Activated CD8-positive, alpha-beta memory T cell treated with anti-CD3 and anti-CD28 coated beads for 1 hour (primary cell): ENCODE measurements at regions not wholly inside any gene's neighbourhood (a gene's known extent, or its start where the extent isn't known, plus 50 kb on each side); places are given as distances from the start of the nearest gene placed in this dataset.
"Not testable (repeated sequence)": the region's sequence is repeated elsewhere in the genome, so short reads cannot be mapped to it uniquely, and the experiment has no call there.

Source experiments
- DNase-seq, 2 donors: peaks; one replicate each; pipeline ENCODE4 v3.0.0-alpha.2; 2020; ENCODE audit warnings: low read depth in 1 of 2; ENCODE audit errors: extremely low read depth in 1 of 2

DNA sequence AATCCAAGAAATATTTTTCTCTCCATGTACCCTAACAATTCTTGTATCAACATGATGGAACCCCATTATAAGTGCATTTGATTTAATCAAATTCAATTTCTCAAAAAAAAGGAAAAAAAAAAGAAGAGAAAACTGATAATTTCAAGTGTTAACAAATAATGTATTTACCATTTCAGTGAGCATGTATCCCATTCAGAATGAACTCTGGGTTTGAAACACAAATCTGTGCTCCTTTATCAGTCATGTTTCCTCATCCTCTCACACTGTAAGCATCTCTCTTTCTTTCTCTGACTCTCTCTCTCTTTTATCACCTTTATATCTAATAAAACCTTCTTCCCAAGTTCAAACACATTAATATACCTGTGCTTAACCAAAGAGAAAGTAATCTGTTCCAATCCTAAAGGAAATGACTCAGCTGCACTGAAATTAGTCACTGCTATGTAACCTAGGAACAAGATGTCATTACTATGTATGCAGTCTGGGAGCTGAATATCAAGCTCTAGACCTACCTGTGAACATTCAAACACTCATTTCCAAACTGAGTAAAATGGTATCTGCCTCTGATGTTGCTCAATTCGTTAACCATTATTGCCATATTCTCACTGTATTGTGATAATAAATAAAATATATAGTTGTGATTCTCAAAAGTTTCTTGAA lies 135.0 kb upstream of the LRIG3 start:
- DNase-seq = no peak

DNA sequence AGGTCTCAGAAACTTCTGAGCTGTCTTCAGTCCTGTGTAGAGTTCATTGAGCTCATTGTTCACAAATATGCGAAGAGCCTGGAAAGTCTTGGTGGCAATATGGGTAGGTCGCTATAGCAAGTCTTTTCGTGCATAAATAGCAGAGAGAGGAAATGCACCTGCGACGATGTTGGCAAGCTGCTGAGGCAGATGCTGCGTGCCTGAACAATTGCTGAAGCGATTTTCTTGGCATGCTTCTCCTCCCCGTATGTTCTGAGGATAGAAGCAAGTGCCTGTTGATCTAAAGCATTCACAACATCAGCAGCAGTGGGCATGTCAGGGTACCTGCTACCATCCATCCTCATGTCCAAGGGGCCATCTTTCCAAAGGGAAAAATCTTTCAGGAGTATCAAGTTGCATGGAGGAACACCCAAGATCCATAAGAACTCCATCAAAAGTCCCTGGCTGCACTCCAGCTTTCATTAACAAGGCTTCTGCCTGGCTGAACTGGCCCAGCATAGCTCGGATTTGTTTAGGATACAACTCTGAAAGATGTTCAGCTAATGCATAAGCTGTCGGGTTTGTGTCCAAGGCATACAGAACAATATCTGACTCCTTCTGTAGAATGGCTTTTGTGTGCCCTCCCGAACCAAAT lies 133.1 kb upstream of the LRIG3 start:
- not testable (repeated sequence) for DNase-seq

DNA sequence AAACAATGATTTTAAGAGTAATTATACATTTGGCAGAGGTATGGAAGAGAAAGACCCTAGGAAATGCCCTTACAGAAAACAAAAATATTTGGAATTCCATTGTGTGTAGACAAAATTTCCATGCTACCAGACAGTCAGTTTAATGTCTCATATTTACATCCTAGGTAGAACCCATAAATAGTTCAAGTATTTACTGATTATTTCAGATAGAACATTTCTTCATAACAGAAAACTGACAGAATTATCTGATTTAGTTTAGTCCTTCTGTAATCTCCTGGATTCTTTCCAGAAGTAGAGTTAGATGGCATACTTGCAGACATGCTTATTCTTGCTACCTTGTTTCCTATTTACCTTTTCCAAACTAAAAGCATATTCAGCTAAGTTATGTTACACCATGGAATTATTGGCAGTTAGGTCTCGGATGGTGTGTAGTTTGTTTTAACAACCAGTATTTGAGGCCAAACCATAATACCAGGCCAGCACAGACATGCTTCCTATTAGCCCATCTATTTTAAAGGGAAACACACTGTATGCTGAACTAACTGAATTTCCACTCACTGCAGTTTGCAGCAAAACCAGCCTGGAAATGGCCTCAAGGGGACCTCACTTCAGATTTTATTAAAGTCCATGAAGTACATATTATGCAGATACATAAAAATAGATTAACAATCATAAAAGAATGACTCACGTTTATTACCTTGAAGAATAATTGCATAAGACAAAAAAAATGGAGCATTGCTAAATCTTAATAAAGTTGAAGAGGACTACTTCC lies 126.6 kb upstream of the LRIG3 start:
- no peak for DNase-seq

DNA sequence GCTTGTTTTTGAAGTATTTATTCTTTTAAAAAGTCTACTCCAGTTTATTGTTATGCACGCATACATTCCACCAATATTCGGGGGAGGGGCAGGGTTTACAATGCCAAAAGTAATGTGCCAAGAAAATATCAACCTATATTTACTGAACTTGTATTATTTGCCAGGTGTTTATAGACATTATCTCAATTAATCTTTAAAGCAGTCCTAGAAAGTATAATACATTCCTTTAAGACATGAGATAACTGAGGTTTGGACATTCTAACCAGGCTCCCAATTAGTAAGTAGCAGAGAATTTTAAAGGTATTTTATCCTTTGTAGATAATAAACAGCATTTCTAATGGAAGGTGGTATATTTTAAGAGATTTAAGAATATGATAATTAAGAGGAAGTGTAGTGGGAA lies 124.5 kb upstream of the LRIG3 start:
- DNase-seq = no peak

DNA sequence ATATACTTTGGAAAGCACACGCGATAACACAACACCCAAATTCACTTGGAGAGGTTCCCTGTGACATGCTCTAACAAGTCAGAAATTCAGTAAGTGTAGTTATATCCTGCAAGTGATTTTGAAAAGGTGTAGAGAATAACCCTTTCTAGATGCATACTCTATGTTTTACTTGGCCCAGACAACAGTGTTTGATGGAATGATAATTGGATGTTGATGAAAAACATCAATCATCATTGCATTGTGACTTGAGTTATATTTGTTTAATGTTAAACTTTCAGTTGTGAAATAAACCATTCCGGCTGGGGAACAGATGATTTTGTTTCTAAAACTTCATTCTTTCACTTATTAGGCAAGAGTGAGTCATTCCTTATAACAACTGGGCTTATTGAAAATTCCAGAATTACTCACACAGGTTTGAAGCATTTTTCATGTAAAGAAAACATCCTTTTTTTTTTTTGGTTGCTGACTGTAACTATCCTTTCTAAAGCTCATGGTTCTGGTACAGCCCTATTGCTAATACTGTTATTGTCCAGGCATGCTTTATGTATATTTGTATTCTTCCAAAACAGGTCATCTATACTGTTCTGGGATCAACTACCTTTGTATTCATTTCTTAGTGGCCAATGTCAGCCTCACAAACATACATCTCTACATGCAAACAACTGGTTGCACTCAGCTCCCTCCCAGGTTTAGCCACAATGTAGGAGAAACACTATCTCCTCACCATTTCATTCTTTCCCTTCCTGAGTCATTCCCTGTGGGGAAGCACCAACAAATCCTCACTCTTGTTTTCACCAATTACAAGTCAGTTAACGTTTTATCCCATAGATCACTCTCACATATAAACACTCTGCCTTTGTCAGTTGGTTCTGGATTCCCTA lies 121.2 kb upstream of the LRIG3 start:
- no peak for DNase-seq

DNA sequence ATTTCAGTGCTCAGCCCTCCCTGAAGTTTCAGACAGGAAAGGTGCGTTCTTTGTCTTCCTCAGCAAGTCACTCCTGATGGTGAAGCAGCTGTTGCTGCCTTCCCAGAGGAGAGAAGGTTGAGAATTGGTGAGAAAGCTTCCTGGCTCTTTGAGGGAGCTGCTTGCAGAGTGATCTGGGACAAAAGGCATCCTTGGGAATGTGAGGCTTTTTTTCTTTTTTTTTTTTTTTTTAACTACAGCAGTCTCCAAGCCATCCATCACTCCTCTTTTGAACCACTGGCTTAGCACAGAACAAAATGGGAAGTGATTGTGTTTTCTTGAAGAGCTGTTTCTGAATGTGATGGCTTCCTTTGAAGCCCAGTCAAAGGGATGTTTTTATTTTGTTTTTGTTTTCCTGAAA lies 120.4 kb upstream of the LRIG3 start:
- DNase-seq = no peak

DNA sequence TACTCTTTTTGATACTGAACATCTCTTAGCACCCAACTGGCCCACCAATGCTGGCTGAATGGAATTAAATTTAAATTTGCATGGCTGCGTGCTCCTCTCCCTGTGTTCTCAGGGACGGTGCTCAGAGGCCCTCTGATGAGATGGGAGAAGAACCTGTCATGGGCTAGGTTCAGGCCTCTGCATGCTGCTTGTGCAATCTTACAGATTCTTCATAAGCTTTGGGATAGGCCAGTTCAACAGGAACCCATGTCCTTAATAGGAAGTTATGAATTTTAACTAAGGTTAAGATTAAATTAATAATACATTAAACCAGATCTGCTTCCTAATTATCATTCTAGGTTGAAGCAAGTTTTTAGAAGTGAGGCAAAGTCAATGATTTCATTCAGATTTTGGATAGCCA lies 119.7 kb upstream of the LRIG3 start:
- DNase-seq = no peak

DNA sequence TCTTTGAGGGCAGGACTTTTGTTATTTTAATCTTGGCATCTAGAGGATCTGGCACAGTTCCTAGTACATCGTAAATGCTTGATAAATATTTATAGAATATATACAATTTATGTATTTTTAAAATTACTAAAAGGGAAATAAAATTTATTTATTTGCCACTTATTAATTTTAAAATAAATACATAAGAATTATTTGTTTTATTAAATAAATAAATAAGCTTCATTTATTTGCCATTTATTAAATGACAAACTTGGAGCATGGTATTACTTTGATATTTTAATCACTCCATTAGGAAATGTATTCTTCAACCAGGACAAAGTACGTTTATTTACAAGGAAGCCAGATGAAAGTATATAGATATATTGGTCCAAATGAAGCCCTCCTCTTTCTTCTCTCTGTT lies 118.7 kb upstream of the LRIG3 start:
- no peak for DNase-seq

DNA sequence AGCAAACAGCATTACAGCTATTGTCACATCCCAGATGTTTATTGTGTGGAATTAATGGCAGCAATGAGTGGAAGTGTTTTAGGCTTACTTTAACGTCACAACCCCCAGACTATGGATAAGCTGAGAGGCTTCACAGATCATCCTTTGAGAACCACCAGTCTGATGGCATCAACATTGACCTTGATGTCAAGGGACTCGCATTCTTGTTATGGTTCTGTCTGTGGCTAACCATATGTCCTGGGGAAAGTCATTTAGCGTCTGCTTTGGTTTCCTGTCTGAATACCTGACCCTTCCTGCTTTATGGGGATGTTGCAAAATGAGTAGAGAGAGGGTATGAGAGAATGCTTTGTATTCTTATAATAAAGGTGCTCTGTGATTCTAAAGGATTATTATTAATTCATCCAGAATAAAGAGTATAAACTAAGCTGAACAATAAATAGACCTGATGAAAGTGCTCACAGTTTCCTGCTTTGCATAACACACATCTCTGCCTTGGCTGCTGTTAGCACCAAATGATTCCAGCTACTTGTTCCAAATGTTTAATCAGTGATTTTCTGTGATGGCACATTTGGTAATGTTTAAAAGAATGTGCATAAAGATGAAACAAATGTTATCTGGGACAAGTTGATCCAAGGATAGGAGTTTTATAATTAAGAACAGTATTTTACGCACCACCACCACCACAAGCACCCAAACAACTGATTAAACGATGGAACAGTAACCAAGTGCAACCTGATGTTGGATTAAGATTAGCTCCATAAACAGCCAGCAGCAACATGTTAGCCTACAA lies 116.9 kb upstream of the LRIG3 start:
- no peak for DNase-seq

DNA sequence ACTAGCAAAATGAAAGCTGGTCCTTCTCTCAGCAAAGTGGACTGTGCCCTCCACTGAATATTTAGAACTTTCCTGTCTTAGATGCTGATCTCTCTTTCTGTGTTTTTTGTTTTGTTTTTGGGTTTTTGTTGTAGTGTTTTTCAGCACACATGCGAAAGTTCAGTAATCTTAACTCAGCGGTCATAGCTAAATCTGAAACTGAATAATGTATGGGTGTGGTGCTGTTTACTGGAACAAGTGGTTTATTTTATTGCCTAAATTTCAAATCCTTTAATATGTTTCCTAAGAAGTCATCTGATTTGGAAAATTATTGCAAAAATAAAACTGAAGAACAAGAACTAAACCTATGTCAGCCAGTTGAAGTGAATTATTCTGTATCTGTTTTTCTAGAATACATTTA lies 116.0 kb upstream of the LRIG3 start:
- no peak for DNase-seq

DNA sequence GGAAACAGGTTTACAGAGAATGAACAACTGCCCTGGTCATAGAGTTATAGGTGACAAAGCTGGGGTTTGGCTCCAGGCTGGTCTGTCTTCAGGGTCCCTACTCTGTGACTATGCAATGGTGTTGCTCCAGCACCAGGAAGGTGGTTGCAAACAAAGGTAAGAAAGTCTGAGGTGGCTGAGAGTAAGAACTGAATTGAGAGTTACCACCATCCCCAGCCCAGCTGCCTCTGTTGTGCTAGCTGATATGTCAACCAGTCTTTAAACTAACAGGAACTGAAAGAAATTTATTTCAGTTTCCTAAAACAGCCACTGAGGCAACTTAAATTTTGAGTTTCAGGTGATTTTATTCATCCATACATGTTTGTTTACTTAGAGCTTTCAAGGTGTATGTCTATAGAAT lies 111.0 kb upstream of the LRIG3 start:
- no peak for DNase-seq

DNA sequence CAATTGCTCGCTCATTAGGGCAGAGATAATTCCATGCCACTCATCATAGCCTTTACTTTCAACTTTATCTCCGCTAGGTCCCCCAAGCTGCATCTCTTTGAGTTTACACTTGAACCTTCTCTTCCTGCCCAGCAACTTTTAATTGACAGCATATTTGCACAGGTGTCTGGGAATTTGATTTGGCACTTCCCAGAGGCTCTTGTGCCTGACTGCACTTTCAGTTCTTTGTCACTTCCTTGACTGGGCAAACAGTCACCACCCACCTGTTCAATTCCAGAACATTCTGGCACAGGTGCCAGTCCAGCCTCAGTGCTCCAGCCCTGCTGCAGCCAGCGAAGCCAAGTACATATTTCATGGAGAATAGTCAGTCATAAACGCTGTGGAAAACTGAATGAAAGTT lies 110.1 kb upstream of the LRIG3 start:
- no peak for DNase-seq

DNA sequence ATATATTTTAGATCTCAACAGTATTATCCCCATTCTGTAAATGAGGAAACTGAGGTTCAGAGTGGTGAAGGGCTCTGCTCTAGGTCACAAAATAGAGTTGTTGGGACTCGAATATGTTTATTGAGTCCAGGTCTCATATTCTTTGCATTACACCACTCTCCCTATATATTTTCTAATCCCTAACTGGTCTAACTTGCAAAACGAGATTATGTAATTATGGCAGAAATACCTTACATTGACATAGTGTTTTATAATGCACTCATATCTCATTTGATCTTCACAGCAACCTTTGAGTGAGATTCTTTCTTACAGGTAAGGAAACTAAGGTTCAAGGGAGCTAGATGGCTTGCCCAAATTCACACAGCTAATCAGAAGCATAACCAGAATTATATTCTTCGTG lies 106.9 kb upstream of the LRIG3 start:
- no peak for DNase-seq

DNA sequence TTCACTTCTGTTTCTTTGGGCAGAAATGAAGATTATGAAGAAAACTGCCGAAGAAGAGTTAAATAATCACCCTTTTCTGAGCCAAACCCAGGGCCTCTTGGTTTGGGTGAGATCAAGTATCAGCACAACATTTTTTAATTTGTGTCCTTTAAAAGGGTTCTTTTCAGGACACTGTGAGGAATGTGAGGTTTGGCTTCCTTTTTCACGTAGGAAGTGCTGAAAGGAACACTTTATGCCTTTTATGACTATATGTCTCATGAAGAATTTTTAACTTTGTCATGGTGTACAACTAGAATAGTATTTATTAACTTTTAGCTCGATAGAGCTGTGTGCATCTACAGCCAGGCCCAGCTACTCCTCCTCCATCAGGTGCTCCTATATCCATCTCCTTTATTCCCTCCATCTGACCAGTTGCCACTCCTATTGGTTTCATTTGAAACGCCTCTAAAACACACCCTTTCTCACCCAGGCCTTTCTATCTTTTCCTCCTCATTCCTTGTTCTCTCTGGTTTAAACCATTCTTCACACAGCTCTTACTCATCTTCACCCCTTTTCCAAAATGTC lies 103.6 kb upstream of the LRIG3 start:
- no peak for DNase-seq

DNA sequence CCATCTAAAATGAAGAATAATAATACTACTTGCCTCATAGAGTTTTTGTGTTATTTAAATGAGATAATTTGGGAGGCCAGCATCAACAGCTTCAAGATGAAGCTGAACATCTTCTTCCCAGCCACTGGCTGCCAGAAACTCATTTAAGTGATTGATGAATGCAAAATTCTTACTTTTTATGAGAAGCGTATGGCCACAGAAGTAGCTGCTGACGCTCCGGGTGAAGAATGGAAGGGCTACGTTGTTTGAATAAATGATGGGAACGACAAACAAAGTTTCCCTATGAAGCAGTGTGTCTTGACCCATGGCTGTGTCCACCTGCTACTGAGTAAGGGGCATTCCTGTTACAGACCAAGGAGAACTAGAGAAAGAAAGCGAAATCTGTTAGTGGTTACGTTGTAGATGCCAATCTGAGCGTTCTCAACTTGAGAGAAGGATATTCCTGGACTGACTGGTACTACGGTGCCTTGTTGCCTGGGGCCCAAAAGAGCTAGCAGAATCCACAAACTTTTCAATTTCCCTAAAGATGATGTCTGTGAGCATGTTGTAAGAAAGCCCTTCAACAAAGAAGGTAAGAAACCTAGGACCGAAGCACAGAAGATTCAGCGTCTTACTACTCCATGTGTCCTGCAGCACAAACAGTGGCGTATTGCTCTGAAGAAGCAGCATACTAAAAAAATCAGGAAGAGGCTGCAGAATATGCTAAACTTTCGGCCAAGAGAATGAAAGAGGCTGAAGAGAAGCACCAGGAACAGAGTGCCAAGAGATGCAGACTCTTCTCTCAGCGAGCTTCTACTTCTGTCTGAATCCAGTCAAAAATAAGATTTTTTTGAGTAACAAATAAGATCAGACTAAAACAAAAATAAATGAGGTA lies 100.0 kb upstream of the LRIG3 start:
- DNase-seq = no peak

DNA sequence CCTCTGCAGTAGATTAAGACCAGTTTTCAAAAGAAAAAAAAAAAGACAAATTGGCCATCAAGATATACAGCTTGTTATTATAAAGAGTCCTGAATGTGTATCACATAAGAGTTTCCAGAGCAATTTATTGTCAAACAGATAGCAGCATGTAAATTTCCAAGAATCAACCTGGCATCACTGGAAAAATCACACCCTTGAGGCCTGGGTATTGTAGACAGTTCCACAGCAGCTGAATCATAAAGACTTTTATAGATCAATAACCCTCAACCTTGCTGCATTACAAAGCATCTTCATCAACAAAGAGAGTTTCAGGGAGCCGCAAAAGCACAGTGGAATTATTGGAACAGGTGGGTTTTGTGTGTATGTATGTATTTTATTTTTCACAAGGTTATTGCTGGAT lies 94.6 kb upstream of the LRIG3 start:
- no peak for DNase-seq

DNA sequence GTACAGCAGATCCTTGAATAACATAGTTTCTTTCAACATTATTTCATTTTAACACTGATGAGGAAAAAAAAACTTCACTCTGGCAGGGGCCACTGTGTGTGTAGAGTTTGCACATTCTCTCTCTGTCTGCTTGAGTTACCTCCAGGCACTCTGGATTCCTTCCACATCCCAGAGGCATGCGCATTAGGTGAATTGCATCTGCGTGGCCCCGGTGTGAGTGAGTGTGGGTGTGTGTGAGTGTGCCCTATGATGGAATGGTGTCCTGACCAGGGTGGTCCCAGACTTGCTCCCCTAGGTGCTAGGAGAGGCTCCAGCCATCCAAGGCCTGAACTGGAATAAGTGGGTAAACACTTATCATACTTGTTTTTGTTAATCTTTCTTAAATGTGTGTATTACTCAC lies 90.6 kb upstream of the LRIG3 start:
- DNase-seq = no peak

DNA sequence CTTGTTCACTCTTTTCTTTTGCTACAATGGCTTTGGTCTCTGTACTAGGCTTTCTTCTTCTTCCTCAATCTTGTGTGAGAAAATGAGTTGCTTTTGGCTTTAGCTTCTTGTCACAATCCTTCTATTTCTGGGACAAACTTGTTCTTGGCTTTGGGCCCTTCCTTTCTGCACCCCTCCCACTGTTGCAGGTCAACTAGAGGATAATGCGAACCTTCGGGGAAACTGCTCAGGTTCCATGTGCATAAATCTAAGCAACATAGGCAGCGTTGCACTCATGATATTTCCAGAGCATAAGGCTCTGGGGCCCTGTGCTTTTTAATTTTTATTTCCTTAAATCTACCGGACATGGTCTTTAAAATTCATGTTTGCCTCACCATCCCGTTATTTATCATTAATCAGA lies 89.8 kb upstream of the LRIG3 start:
- no peak for DNase-seq

DNA sequence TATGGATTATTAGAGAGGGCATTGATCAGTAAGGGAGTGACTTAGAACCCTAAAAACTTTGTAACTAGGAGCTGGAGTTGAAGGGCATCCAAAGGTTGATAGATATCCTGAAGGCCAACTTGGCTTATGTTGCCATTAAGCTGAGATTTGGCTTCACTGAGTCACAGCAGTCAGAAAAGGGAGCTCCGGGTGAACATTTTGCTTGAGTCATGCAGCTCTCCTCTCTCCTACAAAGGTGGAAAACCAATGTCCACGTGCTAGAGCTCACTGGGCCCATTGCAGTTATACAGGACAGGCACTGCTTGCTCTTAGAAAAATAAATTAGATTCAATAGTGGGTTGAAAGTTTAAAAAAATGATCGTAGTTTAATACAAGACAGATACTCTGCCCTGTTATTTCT lies 87.3 kb upstream of the LRIG3 start:
- no peak for DNase-seq
